ENCODE measurements at regions not wholly inside any gene's neighbourhood (a gene's known extent, or its start where the extent isn't known, plus 50 kb on each side); places are given as distances from the start of the nearest gene placed in this dataset.

GRCh38 chr5:82858151-82859025 lies 218.8 kb downstream of the TMEM167A start:
- H3K36me3 Mint-ChIP-seq (ENCODE audit: low read depth): no peaks in the 10 kb centered on the region
- no peaks in the 10 kb centered on the region for H3K4me1 Mint-ChIP-seq (ENCODE audit: low read depth)
- no peak overlapping the region for H3K27ac Mint-ChIP-seq

GRCh38 chr5:82855893-82856550 lies 221.2 kb downstream of the TMEM167A start:
- Mint-ChIP-seq H3K36me3 (ENCODE audit: low read depth) (no peaks in the 10 kb centered on the region), H3K27ac (no peak overlapping the region), H3K9me3 (no peaks in the 10 kb centered on the region), H3K4me1 (ENCODE audit: low read depth) (no peaks in the 10 kb centered on the region), H3K27me3 (no peaks in the 10 kb centered on the region), H3K4me3 (no peak overlapping the region)

More at GRCh38 chr5:82858151-82859025, 218.8 kb downstream of the TMEM167A start:
- Mint-ChIP-seq H3K4me3 (no peak overlapping the region), H3K27me3 (no peaks in the 10 kb centered on the region), H3K9me3 (no peaks in the 10 kb centered on the region)

- Mint-ChIP-seq H3K9me3 (no peaks in the 10 kb centered on the region), H3K4me3 (no peak overlapping the region), H3K27ac (no peak overlapping the region), H3K4me1 (ENCODE audit: low read depth) (no peaks in the 10 kb centered on the region), H3K36me3 (ENCODE audit: low read depth) (no peaks in the 10 kb centered on the region), H3K27me3 (no peaks in the 10 kb centered on the region)
Observed at GRCh38 chr5:82854956-82855355, 222.2 kb downstream of the TMEM167A start.

GRCh38 chr5:82851471-82851870 lies 225.7 kb downstream of the TMEM167A start:
- Mint-ChIP-seq H3K36me3 (ENCODE audit: low read depth) (no peaks in the 10 kb centered on the region), H3K27ac (no peak overlapping the region), H3K4me1 (ENCODE audit: low read depth) (no peaks in the 10 kb centered on the region), H3K9me3 (no peaks in the 10 kb centered on the region), H3K27me3 (no peaks in the 10 kb centered on the region), H3K4me3 (no peak overlapping the region)

GRCh38 chr5:82850393-82850792 lies 226.8 kb downstream of the TMEM167A start:
- Mint-ChIP-seq H3K27ac (no peak overlapping the region), H3K4me1 (ENCODE audit: low read depth) (no peaks in the 10 kb centered on the region), H3K4me3 (no peak overlapping the region), H3K36me3 (ENCODE audit: low read depth) (no peaks in the 10 kb centered on the region), H3K9me3 (no peaks in the 10 kb centered on the region), H3K27me3 (no peaks in the 10 kb centered on the region)

GRCh38 chr5:82849885-82850284 lies 227.3 kb downstream of the TMEM167A start:
- no peaks in the 10 kb centered on the region for H3K9me3 Mint-ChIP-seq
- no peaks in the 10 kb centered on the region for H3K4me1 Mint-ChIP-seq (ENCODE audit: low read depth)
- no peak overlapping the region for H3K27ac Mint-ChIP-seq
- H3K4me3 Mint-ChIP-seq: no peak overlapping the region
- no peaks in the 10 kb centered on the region for H3K36me3 Mint-ChIP-seq (ENCODE audit: low read depth)
- H3K27me3 Mint-ChIP-seq: no peaks in the 10 kb centered on the region

GRCh38 chr5:82847562-82847961 lies 229.6 kb downstream of the TMEM167A start:
- H3K27me3 Mint-ChIP-seq: no peaks in the 10 kb centered on the region
- H3K4me1 Mint-ChIP-seq (ENCODE audit: low read depth): no peaks in the 10 kb centered on the region
- no peaks in the 10 kb centered on the region for H3K9me3 Mint-ChIP-seq
- H3K27ac Mint-ChIP-seq: no peak overlapping the region
- H3K4me3 Mint-ChIP-seq: no peak overlapping the region
- H3K36me3 Mint-ChIP-seq (ENCODE audit: low read depth): no peaks in the 10 kb centered on the region

GRCh38 chr5:82839881-82840280 lies 237.3 kb downstream of the TMEM167A start:
- Mint-ChIP-seq H3K4me1 (ENCODE audit: low read depth) (no peaks in the 10 kb centered on the region), H3K9me3 (peaks cover 13% of the 10 kb centered on the region), H3K4me3 (no peak overlapping the region), H3K27me3 (no peaks in the 10 kb centered on the region), H3K27ac (no peak overlapping the region), H3K36me3 (ENCODE audit: low read depth) (peaks cover 4% of the 10 kb centered on the region)

- Mint-ChIP-seq H3K27me3 (no peaks in the 10 kb centered on the region), H3K4me3 (no peak overlapping the region), H3K27ac (no peak overlapping the region), H3K36me3 (ENCODE audit: low read depth) (peaks cover 4% of the 10 kb centered on the region), H3K4me1 (ENCODE audit: low read depth) (no peaks in the 10 kb centered on the region), H3K9me3 (peaks cover 29% of the 10 kb centered on the region)
Observed at GRCh38 chr5:82835488-82835887, 241.7 kb downstream of the TMEM167A start.

- Mint-ChIP-seq H3K4me1 (ENCODE audit: low read depth) (no peaks in the 10 kb centered on the region), H3K9me3 (peaks cover 29% of the 10 kb centered on the region), H3K27ac (no peak overlapping the region), H3K36me3 (ENCODE audit: low read depth) (peaks cover 4% of the 10 kb centered on the region), H3K4me3 (no peak overlapping the region), H3K27me3 (no peaks in the 10 kb centered on the region)
Observed at GRCh38 chr5:82834151-82834550, 243.0 kb downstream of the TMEM167A start.

- Mint-ChIP-seq H3K9me3 (peaks cover 29% of the 10 kb centered on the region), H3K27me3 (no peaks in the 10 kb centered on the region), H3K36me3 (ENCODE audit: low read depth) (peaks cover 4% of the 10 kb centered on the region), H3K27ac (no peak overlapping the region), H3K4me3 (no peak overlapping the region), H3K4me1 (ENCODE audit: low read depth) (no peaks in the 10 kb centered on the region)
Observed at GRCh38 chr5:82833277-82833676, 243.9 kb downstream of the TMEM167A start.

GRCh38 chr5:82832445-82832844 lies 244.7 kb downstream of the TMEM167A start:
- Mint-ChIP-seq H3K4me3 (no peak overlapping the region), H3K27ac (no peak overlapping the region), H3K4me1 (ENCODE audit: low read depth) (no peaks in the 10 kb centered on the region), H3K36me3 (ENCODE audit: low read depth) (peaks cover 4% of the 10 kb centered on the region), H3K9me3 (peaks cover 29% of the 10 kb centered on the region), H3K27me3 (no peaks in the 10 kb centered on the region)

- peaks cover 3% of the 10 kb centered on the region for H3K9me3 Mint-ChIP-seq
- H3K4me3 Mint-ChIP-seq: no peak overlapping the region
- H3K4me1 Mint-ChIP-seq (ENCODE audit: low read depth): no peaks in the 10 kb centered on the region
- no peaks in the 10 kb centered on the region for H3K36me3 Mint-ChIP-seq (ENCODE audit: low read depth)
- no peaks in the 10 kb centered on the region for H3K27me3 Mint-ChIP-seq
- no peak overlapping the region for H3K27ac Mint-ChIP-seq
Observed at GRCh38 chr5:82828211-82828610, 249.0 kb downstream of the TMEM167A start.

GRCh38 chr5:82827651-82828050 lies 249.5 kb downstream of the TMEM167A start:
- H3K27me3 Mint-ChIP-seq: no peaks in the 10 kb centered on the region
- H3K9me3 Mint-ChIP-seq: no peaks in the 10 kb centered on the region
- H3K4me1 Mint-ChIP-seq (ENCODE audit: low read depth): no peaks in the 10 kb centered on the region
- no peaks in the 10 kb centered on the region for H3K36me3 Mint-ChIP-seq (ENCODE audit: low read depth)
- H3K4me3 Mint-ChIP-seq: no peak overlapping the region
- H3K27ac Mint-ChIP-seq: no peak overlapping the region

GRCh38 chr5:82822634-82822927 lies 254.6 kb downstream of the TMEM167A start:
- Mint-ChIP-seq H3K4me3 (no peak overlapping the region), H3K36me3 (ENCODE audit: low read depth) (no peaks in the 10 kb centered on the region), H3K27me3 (no peaks in the 10 kb centered on the region), H3K4me1 (ENCODE audit: low read depth) (peaks cover 17% of the 10 kb centered on the region), H3K27ac (no peak overlapping the region), H3K9me3 (no peaks in the 10 kb centered on the region)

Measured in stimulated activated naive CD8-positive, alpha-beta T cell treated with anti-CD3 and anti-CD28 coated beads, Interleukin-15, Interleukin-2, amounts not matched to agents 100 ng/mL and 50 ng/mL, for 24 hours (primary cell).